HL-60/S4 treated with retinoic acid at 250 ng/mL for 4 days and 3 days (cell line): ENCODE measurements at regions not wholly inside any gene's neighbourhood (a gene's known extent, or its start where the extent isn't known, plus 50 kb on each side); places are given as distances from the start of the nearest gene placed in this dataset.

Experiments
- in situ Hi-C: fragments of 300-500 bp; cut with MboI; formaldehyde crosslinking; loops from 2 replicates; pipeline ENCODE4 v1.7.0; 2022; ENCODE audit warnings: low sequenced_read_pairs

DNA sequence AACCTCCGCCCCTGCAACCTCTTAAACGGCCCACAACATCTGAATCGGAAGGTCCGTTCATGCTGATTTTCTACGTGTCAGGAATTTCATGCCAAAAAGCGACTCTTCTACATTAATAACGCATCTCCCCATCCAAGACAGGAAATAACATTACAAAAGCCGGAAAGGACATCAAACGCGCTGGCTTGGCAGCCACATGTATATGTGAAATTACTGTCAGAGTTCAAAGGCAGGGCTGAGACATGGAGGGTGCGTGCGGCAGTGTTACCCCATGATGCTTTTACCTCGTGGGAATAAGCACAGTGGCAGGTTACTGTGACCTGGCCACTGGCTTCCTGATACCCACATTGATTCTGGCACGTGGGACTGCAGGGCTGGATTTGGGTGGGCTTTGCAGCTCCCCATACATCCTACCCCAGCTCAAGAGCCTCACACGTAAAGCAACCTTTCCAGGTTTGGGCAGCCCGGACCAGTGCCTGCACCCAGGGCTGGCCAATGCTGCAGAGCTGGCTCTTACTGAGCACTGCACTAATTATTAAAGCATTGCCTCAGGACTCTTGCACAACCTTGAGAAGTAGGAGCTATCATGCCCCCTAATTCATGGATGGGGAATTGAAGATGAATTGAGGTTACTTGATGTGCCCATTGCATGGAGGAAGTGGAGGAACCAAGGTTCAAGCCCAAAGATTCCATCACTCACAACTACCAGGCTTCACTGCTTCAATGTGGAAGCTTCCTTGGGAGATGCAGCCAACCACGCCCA, 120.6 kb upstream of the FOXF1 start:
- in situ Hi-C loops: no loop called here

DNA sequence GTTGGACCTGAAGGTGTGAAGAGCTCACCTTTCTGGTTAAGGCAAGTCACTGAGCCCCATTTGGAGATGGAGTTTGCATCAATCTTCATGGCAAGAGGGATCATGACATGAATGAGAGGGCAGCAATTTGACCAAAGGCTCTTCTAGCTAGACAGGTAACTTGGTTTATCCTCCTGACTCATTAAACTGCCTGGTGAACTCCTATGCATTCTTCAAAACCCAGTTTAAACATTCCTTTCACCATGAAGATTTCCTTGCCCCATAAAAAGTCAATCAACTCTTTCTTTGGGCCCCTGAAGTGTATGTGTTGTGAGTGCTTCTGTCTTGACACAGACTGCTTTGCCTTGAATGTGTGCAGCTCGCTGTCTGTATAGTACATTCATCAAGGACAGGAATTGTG, 120.0 kb upstream of the FOXF1 start:
- in situ Hi-C loops: no loop called here

DNA sequence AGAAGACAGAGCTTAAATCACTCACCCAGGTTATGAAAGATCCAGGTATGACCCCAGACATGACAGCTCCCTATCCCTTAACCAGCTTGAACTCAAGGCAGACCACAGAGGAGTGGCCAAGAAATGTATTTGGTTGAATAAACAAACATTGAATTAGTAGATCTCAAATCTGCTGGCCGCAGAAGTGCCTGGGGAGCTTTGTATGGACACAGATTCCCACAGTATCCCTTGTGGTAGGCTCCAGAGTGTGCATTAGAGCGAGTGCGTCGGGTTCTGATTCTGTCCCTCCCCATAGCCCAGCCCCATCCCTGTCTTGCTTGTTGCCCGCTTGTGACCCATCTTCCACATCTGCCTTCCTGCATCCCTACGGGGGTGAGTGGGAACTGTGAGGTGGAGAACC, 118.8 kb upstream of the FOXF1 start:
- in situ Hi-C loops: no loop called here

DNA sequence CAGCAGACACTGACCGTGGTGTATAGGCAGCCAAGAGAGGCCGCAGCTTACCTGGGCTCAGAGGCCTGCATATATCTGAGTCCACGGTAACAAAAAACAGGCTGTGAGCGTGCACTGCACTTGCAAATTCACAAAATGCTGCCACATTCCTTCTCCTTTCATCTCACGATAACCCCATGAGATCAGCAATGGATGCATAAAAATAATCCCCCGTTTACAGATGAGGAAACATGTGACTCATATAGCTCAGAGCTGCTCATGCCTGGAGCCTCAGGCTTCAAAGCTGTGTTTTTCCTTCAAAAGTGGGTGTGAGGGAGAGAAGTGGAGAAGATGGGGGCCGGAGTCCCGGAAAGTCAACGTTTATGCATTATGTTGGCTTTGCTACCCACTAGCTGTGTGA, 118.3 kb upstream of the FOXF1 start:
- in situ Hi-C loops: no loop called here

DNA sequence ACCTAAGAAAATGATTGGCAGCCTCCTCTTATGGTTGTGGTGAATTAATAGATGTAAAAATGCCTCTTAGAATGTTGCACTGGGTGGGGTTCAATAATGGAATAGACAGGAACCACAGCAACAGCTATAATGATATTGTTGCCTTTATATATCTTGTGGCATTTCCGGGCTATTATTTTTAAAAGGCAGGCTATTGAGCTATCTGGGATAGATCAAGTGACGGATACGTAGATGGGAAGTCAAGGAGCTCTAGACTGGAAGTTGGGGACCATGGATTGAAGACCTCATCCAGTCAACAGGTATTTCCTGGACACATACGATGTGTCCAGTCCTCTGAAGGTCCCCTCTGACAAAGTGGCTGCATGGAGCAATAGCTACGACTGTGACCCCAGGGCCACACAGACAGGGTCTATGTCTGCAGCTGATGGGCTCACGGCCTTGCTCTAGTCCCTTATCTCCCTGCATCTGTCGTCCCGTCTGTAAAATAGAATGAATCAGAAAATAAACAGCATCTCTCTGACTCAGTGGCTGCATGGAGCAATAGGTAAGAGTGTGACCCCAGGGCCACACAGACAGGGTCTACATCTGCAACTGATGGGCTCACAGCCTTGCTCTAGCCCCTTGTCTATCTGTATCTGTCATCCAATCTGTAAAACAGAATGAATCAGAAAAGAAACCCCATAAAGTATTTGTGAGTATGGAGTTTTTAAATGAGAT, 117.7 kb upstream of the FOXF1 start:
- in situ Hi-C loops: no loop called here

DNA sequence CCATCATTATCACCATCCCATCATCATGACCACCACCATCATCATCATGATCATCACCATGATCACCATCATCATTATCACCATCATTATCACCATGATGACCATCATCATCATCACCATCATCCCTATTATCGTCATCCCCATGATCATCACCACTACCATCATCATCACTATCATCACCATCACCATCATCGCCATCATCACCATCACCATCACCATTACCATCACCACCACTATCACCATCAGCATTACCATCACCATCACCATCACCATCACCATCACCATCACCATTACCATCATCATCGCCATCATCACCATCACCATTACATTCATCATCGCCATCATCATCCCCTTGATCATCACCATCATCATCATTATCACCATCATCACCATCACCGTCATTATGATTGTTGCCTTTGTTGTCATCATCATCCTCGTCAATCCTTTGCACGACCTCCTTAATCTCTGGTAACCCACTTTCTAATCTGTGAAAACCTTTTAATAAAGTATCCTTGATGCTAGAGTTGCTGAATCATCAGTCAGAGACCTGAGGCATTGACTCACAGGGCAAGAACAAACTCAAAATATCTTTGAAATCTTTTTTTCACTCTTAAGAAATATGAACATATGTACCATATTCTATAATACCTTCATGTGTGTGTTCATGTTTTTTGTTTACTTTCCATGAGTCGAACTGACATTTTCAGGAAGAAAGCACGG, 116.3 kb upstream of the FOXF1 start:
- in situ Hi-C loops: no loop called here

DNA sequence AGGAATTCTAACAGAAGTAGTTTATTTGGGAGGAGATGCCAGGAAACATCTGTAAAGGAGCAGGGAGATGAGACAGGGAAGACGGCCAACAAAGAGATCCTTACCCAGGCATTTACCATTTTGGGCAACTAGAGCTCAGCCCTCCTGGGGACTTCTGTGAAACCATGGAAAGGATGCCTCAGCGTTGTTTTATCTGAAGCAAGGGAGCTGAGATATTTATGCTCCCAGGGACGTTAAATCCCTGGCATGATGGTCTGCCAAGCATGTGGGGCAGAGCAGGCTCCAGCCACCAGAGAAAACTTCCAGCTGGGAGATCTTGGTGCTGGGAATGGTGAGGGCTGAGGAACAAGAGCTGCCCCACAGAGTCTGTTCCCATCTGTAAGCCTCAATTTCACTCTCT, 114.8 kb upstream of the FOXF1 start:
- in situ Hi-C loops: no loop called here

DNA sequence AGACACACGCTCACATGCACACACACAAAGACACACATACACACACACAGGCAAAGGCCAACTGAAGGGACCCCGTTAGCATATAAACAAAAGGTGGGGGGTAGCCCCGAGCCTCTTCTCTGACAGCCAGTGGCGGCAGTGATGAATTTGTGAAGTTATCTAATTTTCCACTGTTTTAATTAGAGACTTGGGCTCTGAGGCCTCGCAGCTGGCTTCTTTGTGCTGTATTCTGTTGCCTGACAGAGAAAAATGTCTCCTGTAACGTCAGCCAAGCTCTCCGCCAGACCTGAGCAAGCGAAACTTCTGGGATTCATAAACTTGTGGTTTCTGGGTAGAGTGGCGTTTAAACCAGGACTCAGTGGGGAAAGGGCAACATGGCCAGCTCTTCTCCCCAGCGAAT, 113.9 kb upstream of the FOXF1 start:
- in situ Hi-C loops: no loop called here

DNA sequence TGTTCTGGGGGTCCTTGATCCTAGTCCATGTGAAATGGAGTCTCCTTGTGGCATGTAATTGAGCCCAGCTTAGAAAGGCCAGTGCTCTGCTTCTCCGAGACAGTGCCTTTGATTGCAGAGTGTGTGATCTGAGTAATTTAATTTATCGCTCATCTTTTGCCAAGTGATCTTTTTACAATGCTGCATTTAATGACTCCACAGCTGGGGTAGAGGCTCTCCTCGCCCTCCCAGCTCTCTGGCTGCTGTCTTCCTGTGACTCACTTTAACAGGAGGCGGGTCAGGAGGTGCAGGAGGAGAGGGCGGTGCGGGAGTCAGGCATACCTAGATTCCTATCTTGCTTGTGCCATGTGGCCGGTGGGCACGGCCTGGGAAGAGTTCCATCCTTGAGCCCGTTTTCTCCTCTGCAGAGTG, 113.4 kb upstream of the FOXF1 start:
- in situ Hi-C loops: no loop called here

DNA sequence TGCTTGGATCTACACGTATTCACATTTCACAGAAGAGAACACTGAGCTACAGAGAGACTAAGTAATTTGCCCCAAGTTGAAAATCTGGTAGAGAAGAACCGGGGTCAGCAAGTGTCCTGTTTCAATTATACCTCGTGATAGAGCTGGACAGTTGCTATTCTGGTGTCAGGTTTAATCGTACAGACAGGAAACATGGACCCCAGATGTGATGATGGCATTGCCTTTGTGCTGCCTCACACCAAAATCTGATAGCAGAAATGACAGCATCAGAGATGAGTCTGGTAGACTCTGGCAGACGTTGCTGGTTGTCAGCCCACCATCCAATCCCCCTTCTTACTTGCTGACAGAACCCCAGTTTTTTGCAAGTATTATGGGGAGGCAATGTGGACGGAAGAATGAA, 112.1 kb upstream of the FOXF1 start:
- in situ Hi-C loops: no loop called here

DNA sequence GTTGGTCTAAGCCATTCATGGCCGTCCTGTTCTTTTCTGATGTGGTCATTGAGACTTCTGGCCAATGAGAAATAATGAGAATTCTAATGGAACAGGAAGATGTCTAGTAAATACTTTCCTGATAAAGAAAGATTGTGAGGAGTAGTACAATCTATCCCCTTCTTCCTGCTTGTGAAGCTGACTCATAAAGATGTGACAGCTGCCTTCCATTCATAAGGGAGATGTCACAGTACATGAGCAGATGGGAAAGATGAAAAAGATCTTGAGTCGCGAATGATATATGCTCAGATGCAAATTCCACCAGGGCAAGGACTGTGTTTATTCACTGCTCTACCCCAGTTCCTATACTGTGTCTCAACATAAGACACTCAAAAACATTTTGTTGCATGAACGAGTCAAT, 111.7 kb upstream of the FOXF1 start:
- in situ Hi-C loops: no loop called here

DNA sequence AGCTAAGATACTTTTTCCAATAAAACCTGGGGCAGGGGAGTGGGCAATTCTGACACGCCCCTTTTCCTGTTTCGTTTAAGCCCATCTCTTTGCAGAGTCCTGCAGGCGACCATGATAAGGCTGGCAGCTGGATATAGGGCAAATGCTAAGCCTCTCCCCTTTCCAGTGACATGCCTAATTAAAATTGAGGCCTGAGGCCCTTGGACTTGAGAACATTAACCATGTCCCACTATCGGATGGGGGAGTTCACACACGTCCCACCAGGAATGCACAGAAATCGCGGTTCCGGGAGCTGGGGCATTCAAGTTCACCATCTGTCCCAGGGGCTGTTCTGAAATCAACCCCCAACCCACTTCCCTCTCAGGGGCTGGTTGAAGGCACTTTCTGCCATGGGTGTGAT, 109.2 kb upstream of the FOXF1 start:
- in situ Hi-C loops: no loop called here

DNA sequence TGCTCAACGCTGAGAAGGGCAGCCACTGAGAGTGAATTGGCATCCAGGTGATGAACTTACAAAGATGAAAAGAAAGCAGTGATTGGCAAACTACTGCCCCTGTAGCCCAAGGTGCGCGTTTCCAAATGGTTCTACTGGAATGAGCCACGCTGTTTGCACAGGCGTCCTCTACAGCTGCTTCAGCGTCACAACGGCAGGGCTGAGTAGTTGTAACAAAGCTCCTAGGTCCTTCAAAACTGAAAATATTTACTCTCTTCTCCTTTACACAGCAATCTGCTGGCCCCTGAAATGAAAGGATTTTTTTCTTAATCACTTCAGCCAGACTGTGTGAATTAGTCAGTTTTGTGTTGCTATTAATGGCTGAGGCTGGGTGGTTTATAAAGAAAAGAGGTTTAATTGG, 107.2 kb upstream of the FOXF1 start:
- in situ Hi-C loops: no loop called here

DNA sequence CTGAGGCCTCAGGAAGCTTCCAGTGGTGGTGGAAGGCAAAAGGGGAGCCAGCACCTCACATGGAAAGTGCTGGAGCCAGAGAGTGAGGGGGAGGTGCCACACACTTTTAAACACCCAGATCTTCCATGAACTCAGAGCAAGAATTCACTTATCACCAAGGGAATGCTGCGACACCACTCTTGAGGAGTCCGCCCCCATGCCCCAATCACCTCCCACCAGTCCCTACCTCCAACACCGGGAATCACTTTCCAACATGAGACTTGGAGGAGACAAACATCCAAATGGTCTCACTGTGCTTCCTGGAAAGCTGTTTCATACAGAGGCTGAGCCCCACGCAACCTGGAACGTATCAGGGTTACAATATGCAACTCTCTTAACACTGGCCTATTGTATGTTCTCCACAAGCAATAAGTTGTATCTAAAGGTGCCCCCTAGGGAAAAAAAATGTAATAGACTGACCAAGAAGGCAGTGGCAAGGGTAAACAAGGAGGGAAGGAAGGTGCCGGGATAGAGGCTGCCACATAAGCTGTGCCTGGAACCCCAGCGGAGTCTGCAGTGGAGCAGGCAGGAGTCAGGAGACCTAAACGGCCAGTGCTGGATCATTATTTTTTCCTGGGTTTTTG, 106.7 kb upstream of the FOXF1 start:
- in situ Hi-C loops: no loop called here

DNA sequence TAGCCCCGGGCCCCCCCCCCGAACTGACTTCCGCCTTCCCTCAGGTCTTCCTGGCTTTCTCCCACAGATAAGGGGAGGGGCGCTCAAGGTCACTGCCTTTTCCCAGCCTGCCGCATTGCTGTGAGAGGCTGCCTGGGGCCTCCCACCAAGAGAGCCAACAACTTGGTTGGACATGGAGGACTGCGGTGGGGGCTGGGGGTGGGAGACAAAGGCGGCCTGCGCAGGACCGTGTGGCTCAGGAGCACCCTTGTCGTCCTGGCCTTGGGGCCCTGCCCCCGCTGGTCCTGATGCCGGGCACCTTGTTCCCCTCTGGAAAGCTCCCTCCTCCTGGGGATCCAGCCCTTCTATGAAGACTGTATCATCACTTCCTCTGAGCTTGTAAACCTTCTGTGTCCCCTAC, 105.6 kb upstream of the FOXF1 start:
- in situ Hi-C loops: no loop called here

DNA sequence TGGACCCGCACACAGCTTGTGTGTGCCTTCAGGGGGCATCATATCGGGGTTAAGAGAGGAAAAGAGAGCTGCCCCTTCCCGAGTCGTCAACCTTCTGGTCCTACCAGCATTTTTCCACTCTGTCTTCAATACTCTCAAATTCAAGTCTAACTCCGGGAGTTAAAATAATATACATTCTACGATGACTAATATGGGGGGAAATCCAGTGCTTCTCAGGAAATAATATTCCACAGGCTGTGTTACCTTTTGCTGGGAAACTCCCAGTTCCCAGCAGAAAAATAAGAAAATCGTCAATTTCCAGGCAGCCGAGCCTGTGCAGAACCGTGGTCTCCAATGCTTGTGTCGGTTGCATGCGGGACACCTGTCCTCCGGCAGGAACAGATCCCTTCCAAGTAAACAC, 105.0 kb upstream of the FOXF1 start:
- in situ Hi-C loops: no loop called here

DNA sequence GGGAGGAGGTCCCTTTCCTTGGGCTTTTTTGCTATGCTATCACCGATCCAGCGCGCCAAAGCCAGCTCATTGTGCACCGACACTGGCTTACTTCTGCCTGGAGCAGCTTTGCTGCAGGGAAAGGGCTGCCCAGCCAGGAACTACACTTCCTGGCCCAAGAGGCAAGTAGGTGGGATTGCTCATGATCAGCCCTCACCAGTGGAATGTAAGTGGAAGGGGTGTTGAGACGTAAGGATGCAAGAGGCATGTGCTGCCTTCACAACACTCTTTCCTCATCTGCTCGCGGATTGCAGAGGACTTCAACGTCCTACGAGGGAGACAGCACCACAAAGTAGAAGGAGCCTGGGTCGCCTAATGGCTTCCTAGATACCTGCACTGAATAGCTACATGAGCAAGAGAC, 104.3 kb upstream of the FOXF1 start:
- in situ Hi-C loops: no loop called here

DNA sequence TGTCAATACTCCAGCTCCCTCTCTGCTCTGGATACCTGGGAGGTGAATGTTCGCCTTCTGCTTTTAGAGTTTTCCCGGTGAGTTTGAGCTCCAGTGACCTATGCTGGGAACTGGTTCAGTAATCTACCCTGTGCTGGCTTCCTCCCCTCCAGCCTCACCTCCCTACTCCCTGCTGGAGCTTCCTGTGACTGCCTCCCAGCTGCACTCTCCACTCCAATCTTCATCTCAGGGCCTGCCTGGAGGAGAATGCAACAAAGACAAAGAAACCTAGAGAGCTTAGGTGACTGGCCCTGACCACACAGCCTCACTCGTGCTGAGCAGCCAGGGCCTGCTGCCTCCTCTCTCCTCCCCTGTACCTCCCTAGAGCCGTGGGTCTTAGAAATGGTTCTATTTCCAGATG, 101.6 kb upstream of the FOXF1 start:
- in situ Hi-C loops: no loop called here

DNA sequence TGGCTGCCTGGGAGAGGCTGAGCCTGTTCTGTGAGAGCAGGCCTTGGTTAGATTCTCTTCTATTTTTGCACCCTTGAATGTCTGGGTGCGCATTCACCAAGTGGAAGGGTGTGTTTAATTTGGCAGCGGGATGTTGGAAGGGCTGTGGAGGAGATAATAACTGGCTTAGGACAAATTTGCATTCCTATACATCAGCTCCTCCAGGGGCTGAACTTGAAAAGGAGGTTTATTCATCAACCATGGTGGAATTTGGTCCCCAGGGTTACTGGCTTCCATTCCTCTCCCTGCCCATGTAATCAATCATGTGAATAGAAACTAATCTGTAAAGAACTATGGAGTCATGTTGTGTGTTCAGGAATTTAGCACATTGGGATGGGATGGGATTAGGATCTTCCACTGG, 100.2 kb upstream of the FOXF1 start:
- in situ Hi-C loops: no loop called here

DNA sequence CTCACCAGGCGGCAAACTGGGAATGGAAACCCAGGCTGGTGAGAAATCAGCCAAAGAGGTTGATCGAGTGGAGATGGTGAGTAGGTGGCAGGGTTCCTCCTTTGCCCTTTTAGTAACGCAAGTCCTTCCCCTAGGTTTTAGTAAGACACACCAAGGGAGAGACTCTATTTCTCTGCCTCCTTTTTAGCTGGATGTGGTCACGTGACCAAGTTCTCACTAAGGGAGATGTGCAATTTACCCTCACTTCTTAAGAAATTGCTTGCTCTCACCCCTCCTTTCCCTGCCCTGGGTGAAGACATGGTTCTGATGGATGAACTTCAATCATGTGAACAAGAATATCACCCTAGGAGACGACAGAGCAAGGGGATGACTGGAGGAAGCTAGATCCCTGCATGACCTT, 99.8 kb upstream of the FOXF1 start:
- in situ Hi-C loops: no loop called here

DNA sequence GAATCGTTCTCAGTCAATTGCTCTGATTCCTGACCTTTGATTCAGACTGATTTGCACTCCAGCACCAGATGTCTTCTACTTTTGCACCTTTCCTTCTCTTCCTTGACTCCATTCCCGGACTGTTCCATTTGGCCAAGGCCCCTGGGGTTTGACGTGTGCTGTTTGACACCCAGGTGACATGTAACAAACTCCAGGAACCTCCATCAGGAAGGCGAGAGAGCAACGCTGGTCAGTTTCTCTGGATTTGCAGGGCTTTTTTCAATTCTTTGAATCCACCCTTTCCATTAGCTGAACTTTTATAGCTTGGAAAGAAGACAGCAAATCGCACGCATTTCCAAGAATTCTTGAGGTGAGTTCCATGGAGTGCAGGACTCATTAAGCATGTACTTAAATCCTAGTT, 98.4 kb upstream of the FOXF1 start:
- in situ Hi-C loops: no loop called here
